Lung (tissue), 11 donors: ENCODE measurements at regions not wholly inside any gene's neighbourhood (a gene's known extent, or its start where the extent isn't known, plus 50 kb on each side); places are given as distances from the start of the nearest gene placed in this dataset.

ENCODE experiments used
- ATAC-seq: fragments of 200-7000 bp; cut with Tn5 transposase; one replicate; pipeline ENCODE4 v1.9.1; 2020; ENCODE audit warnings: moderate number of reproducible peaks; ENCODE audit not compliant: insufficient read depth, low FRiP score
- DNase-seq, 3 donors: peaks; one replicate each; pipeline ENCODE4 v3.0.0-alpha.2; 2013 to 2017
- H3K27ac ChIP-seq, 2 donors: one replicate each; pipeline ENCODE4 v1.5.1; 2013; ENCODE audit warnings: mild to moderate bottlenecking in 2 of 2, moderate library complexity in 2 of 2, control low read depth in 1 of 2, inconsistent platforms in 1 of 2, low read depth in 1 of 2, low read length in 1 of 2
- H3K27me3 ChIP-seq, 3 donors: one replicate each; pipeline ENCODE4 v1.5.1; 2013; ENCODE audit warnings: low read length in 2 of 3; ENCODE audit not compliant: control insufficient read depth in 3 of 3, insufficient read depth in 3 of 3
- H3K36me3 ChIP-seq, 4 donors: one replicate each; pipeline ENCODE4 v1.5.1; 2013; ENCODE audit warnings: low read length in 4 of 4, mild to moderate bottlenecking in 1 of 4, moderate library complexity in 1 of 4; ENCODE audit not compliant: control insufficient read depth in 4 of 4, insufficient read depth in 4 of 4
- H3K4me1 ChIP-seq, 5 donors: one replicate each; pipeline ENCODE4 v1.5.1; 2013; ENCODE audit warnings: low read length in 5 of 5, mild to moderate bottlenecking in 2 of 5, moderate library complexity in 1 of 5; ENCODE audit not compliant: control insufficient read depth in 5 of 5, insufficient read depth in 5 of 5
- H3K4me3 ChIP-seq: one replicate; pipeline ENCODE4 v1.5.1; 2013; ENCODE audit warnings: mild to moderate bottlenecking, control low read depth, moderate library complexity
- H3K9ac ChIP-seq, 2 donors: one replicate each; pipeline ENCODE4 v1.5.1; 2013; ENCODE audit warnings: low read length in 2 of 2, control low read depth in 1 of 2; ENCODE audit not compliant: insufficient read depth in 1 of 2
- H3K9me3 ChIP-seq, 4 donors: one replicate each; pipeline ENCODE4 v1.5.1; 2013; ENCODE audit warnings: low read length in 3 of 4, mild to moderate bottlenecking in 1 of 4, moderate library complexity in 1 of 4; ENCODE audit not compliant: control insufficient read depth in 4 of 4, insufficient read depth in 3 of 4
- WGBS, 2 donors: extraction: QIAGEN DNeasy Blood & Tissue Kit; methylation state at CpG; one replicate each; pipeline ENCODE4 v1.1.7; 2013; 5-methylcytosine and 5-hydroxymethylcytosine counted together
- TF ChIP-seq, protein P1 (sequence below): IDR thresholded peaks from 2 replicates; pipeline ENCODE4 v1.5.1; 2012; ENCODE audit warnings: mild to moderate bottlenecking; ENCODE audit errors: control extremely low read depth, extremely low read depth
- donor health status: control.
- donor health status: control.
- donor health status: Bipolar disorder and iron deficiency.
- donor health status: healthy.
- donor health status: DM: yes; HTN: yes; CAD: no.

DNA sequence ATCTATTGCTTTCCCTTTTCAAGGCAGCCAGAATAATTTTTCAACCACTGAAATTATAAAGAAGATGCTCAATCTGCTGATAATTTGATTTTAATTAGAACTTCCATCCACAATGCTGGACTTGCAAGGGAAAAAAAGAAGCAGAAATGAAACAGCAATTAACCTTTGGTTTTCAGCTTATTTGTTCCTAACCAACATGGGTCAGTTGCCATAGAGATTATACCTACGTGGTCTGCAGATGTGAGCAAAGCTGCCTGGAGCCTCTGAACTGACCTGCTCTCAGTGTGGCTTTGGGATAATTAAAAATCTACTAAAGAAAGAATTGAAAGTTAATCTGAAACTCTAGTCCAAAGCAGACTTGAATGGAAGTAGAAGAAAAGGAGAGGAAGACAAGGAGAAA is 195.7 kb upstream of the API5 start:
- no peaks in the 10 kb centered on the region for H3K4me1 ChIP-seq
- DNase-seq (no peak), ATAC-seq (no peak)
- WGBS, 2 donors = 59 to 63% methylated on average over 1 of the region's 1 CpG
- TF ChIP-seq, protein P1, sequence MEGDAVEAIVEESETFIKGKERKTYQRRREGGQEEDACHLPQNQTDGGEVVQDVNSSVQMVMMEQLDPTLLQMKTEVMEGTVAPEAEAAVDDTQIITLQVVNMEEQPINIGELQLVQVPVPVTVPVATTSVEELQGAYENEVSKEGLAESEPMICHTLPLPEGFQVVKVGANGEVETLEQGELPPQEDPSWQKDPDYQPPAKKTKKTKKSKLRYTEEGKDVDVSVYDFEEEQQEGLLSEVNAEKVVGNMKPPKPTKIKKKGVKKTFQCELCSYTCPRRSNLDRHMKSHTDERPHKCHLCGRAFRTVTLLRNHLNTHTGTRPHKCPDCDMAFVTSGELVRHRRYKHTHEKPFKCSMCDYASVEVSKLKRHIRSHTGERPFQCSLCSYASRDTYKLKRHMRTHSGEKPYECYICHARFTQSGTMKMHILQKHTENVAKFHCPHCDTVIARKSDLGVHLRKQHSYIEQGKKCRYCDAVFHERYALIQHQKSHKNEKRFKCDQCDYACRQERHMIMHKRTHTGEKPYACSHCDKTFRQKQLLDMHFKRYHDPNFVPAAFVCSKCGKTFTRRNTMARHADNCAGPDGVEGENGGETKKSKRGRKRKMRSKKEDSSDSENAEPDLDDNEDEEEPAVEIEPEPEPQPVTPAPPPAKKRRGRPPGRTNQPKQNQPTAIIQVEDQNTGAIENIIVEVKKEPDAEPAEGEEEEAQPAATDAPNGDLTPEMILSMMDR = no peak
- H3K4me3 ChIP-seq = no peak overlapping the region
- H3K9ac ChIP-seq = no peak overlapping the region
- no peak overlapping the region for H3K27ac ChIP-seq
- no peaks in the 10 kb centered on the region for H3K27me3 ChIP-seq
- H3K9me3 ChIP-seq = peaks cover 0 to 2% (median 0%) of the 10 kb centered on the region in 4 donors
- no peaks in the 10 kb centered on the region for H3K36me3 ChIP-seq

DNA sequence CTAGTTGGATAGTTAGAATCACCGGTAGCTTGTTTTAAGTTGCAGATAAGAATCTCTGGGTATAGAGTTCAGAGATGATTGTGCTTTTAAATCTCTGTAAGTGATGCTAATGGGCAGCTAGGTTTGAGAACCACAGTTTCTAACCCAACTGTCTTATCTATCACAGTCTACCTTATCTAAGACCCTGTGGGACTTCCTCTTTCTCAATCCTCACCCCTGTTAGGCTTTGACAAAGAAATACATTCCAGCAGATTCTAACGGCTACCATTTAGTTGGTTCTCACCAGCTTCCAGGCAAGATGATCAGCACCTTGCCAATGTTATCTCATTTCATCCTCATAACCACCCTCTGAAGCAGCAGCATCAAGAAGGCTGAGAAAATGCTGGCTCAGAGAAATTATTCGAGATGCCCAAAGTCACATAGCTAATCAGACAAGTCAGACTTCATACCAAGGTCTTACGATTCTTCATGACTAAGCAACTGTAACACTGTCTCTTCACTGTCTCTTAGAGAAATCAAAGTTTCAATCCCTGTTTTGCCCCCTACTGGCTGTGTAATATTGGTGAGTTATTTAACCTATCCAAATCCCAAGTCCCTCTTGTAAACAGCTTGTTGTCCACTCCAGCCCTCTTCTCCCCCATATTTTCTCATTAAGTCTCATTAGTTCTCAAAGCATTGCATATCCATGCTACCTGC is 192.4 kb upstream of the API5 start:
- H3K4me3 ChIP-seq = no peak overlapping the region
- DNase-seq (no peak), ATAC-seq (no peak)
- H3K4me1 ChIP-seq = no peaks in the 10 kb centered on the region
- TF ChIP-seq, protein P1 = no peak
- peaks cover 0 to 2% (median 0%) of the 10 kb centered on the region in 4 donors for H3K9me3 ChIP-seq
- WGBS, 2 donors = 77 to 89% methylated on average over 4 of the region's 4 CpGs
- H3K27me3 ChIP-seq = no peaks in the 10 kb centered on the region
- H3K36me3 ChIP-seq = no peaks in the 10 kb centered on the region
- no peak overlapping the region for H3K27ac ChIP-seq
- no peak overlapping the region for H3K9ac ChIP-seq

DNA sequence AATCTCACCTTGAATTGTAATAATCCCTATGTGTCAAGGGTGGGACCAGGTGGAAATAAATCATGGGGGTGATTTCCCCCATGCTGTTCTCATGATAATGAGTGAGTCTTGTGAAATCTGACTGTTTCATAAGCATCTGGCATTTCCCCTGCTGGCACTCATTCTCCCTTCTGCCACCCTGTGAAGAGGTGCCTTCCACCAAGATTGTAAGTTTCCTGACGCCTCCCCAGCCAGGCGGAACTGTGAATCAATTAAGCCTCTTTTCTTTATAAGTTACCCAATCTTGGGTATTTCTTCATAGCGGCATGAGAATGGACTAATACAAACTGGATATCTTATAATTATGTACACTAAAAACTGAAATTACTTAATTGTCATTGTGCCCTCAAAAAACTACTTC is 189.2 kb upstream of the API5 start:
- WGBS, 2 donors = 81 to 87% methylated on average over 3 of the region's 3 CpGs
- H3K9ac ChIP-seq = no peak overlapping the region
- no peak overlapping the region for H3K27ac ChIP-seq
- H3K4me3 ChIP-seq = no peak overlapping the region
- no peaks in the 10 kb centered on the region for H3K4me1 ChIP-seq
- TF ChIP-seq, protein P1 = no peak
- ATAC-seq (no peak), DNase-seq (no peak)
- H3K9me3 ChIP-seq = no peaks in the 10 kb centered on the region
- H3K27me3 ChIP-seq = no peaks in the 10 kb centered on the region
- no peaks in the 10 kb centered on the region for H3K36me3 ChIP-seq

DNA sequence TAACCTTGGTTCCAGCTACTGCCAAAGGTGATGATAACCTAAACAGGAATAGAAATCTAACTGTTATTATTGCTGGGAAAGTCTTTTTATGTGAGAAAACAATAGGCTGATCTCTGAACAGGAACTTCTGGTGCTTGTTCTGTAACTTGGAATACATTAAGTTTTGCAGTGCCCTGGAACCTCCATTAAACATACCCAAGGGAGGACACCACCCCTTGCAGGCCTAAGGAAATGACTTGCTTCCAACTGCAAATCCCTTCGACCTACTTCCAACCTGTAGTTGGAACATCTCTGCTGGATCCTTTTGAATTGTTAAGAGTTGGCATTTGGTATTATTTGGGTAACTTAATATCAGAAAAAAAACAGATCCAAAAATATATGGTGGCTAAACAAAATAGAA is 188.4 kb upstream of the API5 start:
- Histone ChIP-seq H3K4me3 (no peak overlapping the region), H3K27me3 (no peaks in the 10 kb centered on the region), H3K27ac (no peak overlapping the region), H3K9me3 (no peaks in the 10 kb centered on the region), H3K4me1 (no peaks in the 10 kb centered on the region), H3K9ac (no peak overlapping the region), H3K36me3 (no peaks in the 10 kb centered on the region)
- TF ChIP-seq, protein P1 = no peak
- no peak for ATAC-seq
- no peak for DNase-seq
- WGBS, 2 donors = 53 to 61% methylated on average over 1 of the region's 1 CpG
